ENCODE measurements at regions not wholly inside any gene's neighbourhood (a gene's known extent, or its start where the extent isn't known, plus 50 kb on each side); places are given as distances from the start of the nearest gene placed in this dataset.

GRCh38 chr18:55786651-55787272 is 198.8 kb upstream of the TCF4 start:
- TF ChIP-seq SIN3A (IDR thresholded peaks at IDR 0.05; ENCODE audit: borderline replicate concordance, insufficient read depth, low read depth, low read length) (no peak), CTCF (IDR thresholded peaks at IDR 0.05) (no peak), TCF7L2 (IDR thresholded peaks at IDR 0.05; ENCODE audit: low read depth, low read length) (no peak), REST (IDR thresholded peaks at IDR 0.05; ENCODE audit: insufficient read depth in 1 of 2, low read depth in 2 of 2, low read length in 1 of 2) (no peak)

All from Panc1 (cell line).